H1 (cell line): ENCODE measurements at regions not wholly inside any gene's neighbourhood (a gene's known extent, or its start where the extent isn't known, plus 50 kb on each side); places are given as distances from the start of the nearest gene placed in this dataset.

Source experiments
- CTCF ChIA-PET: fragments of 300-600 bp; sonication (Branson Sonifier 250); formaldehyde crosslinking; loops from one replicate; lab custom pipeline; 2021; ENCODE audit not compliant: partially characterized antibody; lab: Charles Lee
- POLR2A ChIA-PET: fragments of 300-600 bp; sonication (Branson Sonifier 250); formaldehyde crosslinking; loops from one replicate; lab custom pipeline; 2021; ENCODE audit warnings: inconsistent platforms; ENCODE audit not compliant: partially characterized antibody; lab: Charles Lee
- DNase-seq, 2 experiments: peaks; one replicate each; pipeline versions ENCODE4 v3.0.0 to v3.0.0-alpha.2; 2010 to 2022; ENCODE audit warnings: low spot score in 2 of 2, low read depth in 1 of 2, mixed read lengths in 1 of 2
- FAIRE-seq: peaks from 2 replicates; lab custom pipeline; 2011; peaks lifted over from hg19 to GRCh38; lab: Jason Lieb, UNC
- H2AFZ ChIP-seq: 2 replicates; pipeline ENCODE4 v1.8.1; 2012; ENCODE audit warnings: low read length, inconsistent platforms
- H2AK5ac ChIP-seq: 2 replicates; pipeline ENCODE4 v1.6.1; 2013; ENCODE audit warnings: low read depth, low read length
- H2BK120ac ChIP-seq: replicated peaks from 2 replicates; pipeline ENCODE3; 2013; ENCODE audit warnings: low read depth, low read length, inconsistent platforms
- H2BK12ac ChIP-seq: 2 replicates; pipeline ENCODE4 v1.6.1; 2013; ENCODE audit warnings: low read depth, low read length
- H2BK15ac ChIP-seq: 2 replicates; pipeline ENCODE4 v1.6.1; 2013; ENCODE audit warnings: low read length
- H2BK20ac ChIP-seq: 2 replicates; pipeline ENCODE4 v1.6.1; 2013; ENCODE audit warnings: low read length
- H2BK5ac ChIP-seq: 2 replicates; pipeline ENCODE4 v1.6.1; 2013; ENCODE audit warnings: low read depth, low read length
- H3K14ac ChIP-seq: 2 replicates; pipeline ENCODE4 v1.6.1; 2013; ENCODE audit warnings: inconsistent platforms; ENCODE audit not compliant: insufficient read length
- H3K18ac ChIP-seq: 2 replicates; pipeline ENCODE4 v1.6.1; 2013; ENCODE audit warnings: low read length; ENCODE audit errors: extremely low read depth
- H3K23ac ChIP-seq: 2 replicates; pipeline ENCODE4 v1.6.1; 2013; ENCODE audit warnings: inconsistent platforms; ENCODE audit not compliant: insufficient read length
- H3K23me2 ChIP-seq: 2 replicates; pipeline ENCODE4 v1.6.1; 2013; ENCODE audit warnings: low read depth, low read length
- H3K27ac ChIP-seq: 2 replicates; pipeline ENCODE4 v1.6.1; 2011; ENCODE audit warnings: low read depth, low read length, inconsistent platforms
- H3K27me3 ChIP-seq, 4 experiments: replicated peaks in 1 of 4; 1 replicate in 1 of 4; 2 replicates in 3 of 4; pipeline versions ENCODE4 v1.6.1 to v1.8.1; 2011 to 2013; ENCODE audit warnings: low read length in 3 of 4, mild to moderate bottlenecking in 3 of 4, inconsistent platforms in 2 of 4, mixed read lengths in 2 of 4, moderate library complexity in 1 of 4; ENCODE audit not compliant: control insufficient read depth in 3 of 4, insufficient read depth in 3 of 4; ENCODE audit errors: extremely low read depth in 1 of 4
- H3K36me3 ChIP-seq, 4 experiments: 2 replicates each; pipeline versions ENCODE4 v1.6.1 to v1.8.1; 2011 to 2013; ENCODE audit warnings: mild to moderate bottlenecking in 4 of 4, low read length in 3 of 4, moderate library complexity in 2 of 4, control low read depth in 1 of 4, inconsistent platforms in 1 of 4; ENCODE audit not compliant: insufficient read depth in 4 of 4, control insufficient read depth in 2 of 4
- H3K4ac ChIP-seq: replicated peaks from 2 replicates; pipeline ENCODE3; 2013; ENCODE audit warnings: low read length, low read depth, mixed read lengths, inconsistent platforms; ENCODE audit not compliant: insufficient read length
- H3K4me1 ChIP-seq, 4 experiments: replicated peaks in 1 of 4; 1 replicate in 1 of 4; 2 replicates in 3 of 4; pipeline versions ENCODE4 v1.6.1 to v1.8.1; 2011 to 2013; ENCODE audit warnings: low read length in 3 of 4, inconsistent platforms in 2 of 4, mixed read lengths in 1 of 4; ENCODE audit not compliant: insufficient read depth in 4 of 4, control insufficient read depth in 3 of 4
- H3K4me2 ChIP-seq, 2 experiments: 2 replicates each; pipeline versions ENCODE4 v1.6.1 to v1.8.1; 2011 to 2013; ENCODE audit warnings: low read depth in 2 of 2, low read length in 2 of 2, control low read depth in 1 of 2, inconsistent platforms in 1 of 2, mild to moderate bottlenecking in 1 of 2; ENCODE audit not compliant: insufficient read depth in 1 of 2
- H3K4me3 ChIP-seq, 4 experiments: fragments of 200-600, 300-600 bp in 1 of 4; sonication (generic), shearing (Covaris generic), sonication (Bioruptor Twin) in 1 of 4; 2 replicates each; pipeline versions ENCODE4 v1.5.1 to v1.8.1; 2011 to 2016; ENCODE audit warnings: low read length in 4 of 4, low read depth in 3 of 4, control low read depth in 2 of 4, inconsistent platforms in 2 of 4, mild to moderate bottlenecking in 2 of 4, mixed read lengths in 1 of 4, moderate library complexity in 1 of 4; ENCODE audit not compliant: insufficient read depth in 2 of 4; ENCODE audit errors: extremely low read depth in 1 of 4
- H3K56ac ChIP-seq: replicated peaks from 2 replicates; pipeline ENCODE3; 2013; ENCODE audit warnings: low read depth, mild to moderate bottlenecking, mixed read lengths, low read length, inconsistent platforms; ENCODE audit not compliant: insufficient read length
- H3K79me1 ChIP-seq: 2 replicates; pipeline ENCODE4 v1.6.1; 2013; ENCODE audit warnings: low read depth, low read length, control low read depth
- H3K79me2 ChIP-seq, 2 experiments: 2 replicates each; pipeline versions ENCODE4 v1.6.1 to v1.8.1; 2012 to 2013; ENCODE audit warnings: low read length in 2 of 2, mild to moderate bottlenecking in 2 of 2, inconsistent platforms in 1 of 2; ENCODE audit not compliant: insufficient read depth in 2 of 2, control insufficient read depth in 1 of 2
- H3K9ac ChIP-seq, 4 experiments: replicated peaks in 1 of 4; 1 replicate in 1 of 4; 2 replicates in 3 of 4; pipeline versions ENCODE4 v1.6.1 to v1.8.1; 2011 to 2013; ENCODE audit warnings: low read depth in 3 of 4, low read length in 3 of 4, control low read depth in 2 of 4, mild to moderate bottlenecking in 2 of 4, moderate library complexity in 2 of 4, inconsistent platforms in 1 of 4; ENCODE audit errors: extremely low read depth in 1 of 4
- H3K9me3 ChIP-seq, 2 experiments: 2 replicates each; pipeline versions ENCODE4 v1.6.1 to v1.8.1; 2012 to 2013; ENCODE audit warnings: mild to moderate bottlenecking in 2 of 2, moderate library complexity in 2 of 2, control low read depth in 1 of 2, inconsistent platforms in 1 of 2, low read depth in 1 of 2, low read length in 1 of 2, mixed read lengths in 1 of 2; ENCODE audit not compliant: insufficient read depth in 2 of 2
- H4K20me1 ChIP-seq, 2 experiments: replicated peaks in 1 of 2; 2 replicates each; pipeline versions ENCODE3 to v1.8.1; 2011 to 2013; ENCODE audit warnings: inconsistent platforms in 2 of 2, low read length in 2 of 2, mild to moderate bottlenecking in 1 of 2; ENCODE audit not compliant: insufficient read depth in 2 of 2, control insufficient read depth in 1 of 2
- H4K5ac ChIP-seq: 2 replicates; pipeline ENCODE4 v1.6.1; 2013; ENCODE audit warnings: low read length, low read depth, mixed read lengths, inconsistent platforms; ENCODE audit not compliant: insufficient read length
- H4K8ac ChIP-seq: 2 replicates; pipeline ENCODE4 v1.8.0; 2013; ENCODE audit warnings: mild to moderate bottlenecking, moderate library complexity, low read length, inconsistent platforms; ENCODE audit not compliant: insufficient read depth; ENCODE audit errors: extremely low read depth
- H4K91ac ChIP-seq: replicated peaks from 2 replicates; pipeline ENCODE3; 2013; ENCODE audit warnings: low read length, mixed read lengths, inconsistent platforms; ENCODE audit not compliant: insufficient read length
- ASH2L ChIP-seq: fragments of 200-600, 300-600 bp; sonication (generic); IDR thresholded peaks from one replicate; pipeline ENCODE4 v1.7.1; 2017; ENCODE audit warnings: low read length
- CHD1 ChIP-seq: IDR thresholded peaks from 2 replicates; pipeline ENCODE4 v1.6.1; 2012; ENCODE audit warnings: low read depth, low read length, improper control_type of control experiment
- CREB1 ChIP-seq: IDR thresholded peaks from 2 replicates; pipeline ENCODE4 v1.6.1; 2012; ENCODE audit warnings: inconsistent platforms
- KDM1A ChIP-seq: fragments of 200-600, 300-600 bp; sonication (generic); IDR thresholded peaks from 2 replicates; pipeline ENCODE4 v1.7.1; 2016; ENCODE audit warnings: mild to moderate bottlenecking, low read length, borderline replicate concordance
- MAFK ChIP-seq: IDR thresholded peaks from 2 replicates; pipeline ENCODE4 v1.6.1; 2012; ENCODE audit warnings: low read depth, mild to moderate bottlenecking, improper control_type of control experiment, low read length
- NRF1 ChIP-seq: IDR thresholded peaks from 2 replicates; pipeline ENCODE4 v1.6.1; 2011; ENCODE audit warnings: mild to moderate bottlenecking, low read depth, low read length, improper control_type of control experiment
- POLR2A ChIP-seq, 2 experiments: IDR thresholded peaks; 1 replicate in 1 of 2; 2 replicates in 1 of 2; pipeline ENCODE4 v1.6.1; 2011; ENCODE audit warnings: low read depth in 2 of 2, low read length in 2 of 2, mild to moderate bottlenecking in 2 of 2; ENCODE audit errors: control extremely low read depth in 1 of 2
- SP4 ChIP-seq: IDR thresholded peaks from 2 replicates; pipeline ENCODE4 v1.6.1; 2012; ENCODE audit warnings: low read length, inconsistent platforms

GRCh38 chr2:48175656-48176055 is 138.8 kb upstream of the FOXN2 start:
- H2AFZ ChIP-seq: no peak overlapping the region
- no peak overlapping the region for H3K18ac ChIP-seq
- no peak overlapping the region for H3K4ac ChIP-seq
- DNase-seq (no peak), FAIRE-seq (no peak)
- no peak overlapping the region for H3K23ac ChIP-seq
- no peak overlapping the region for H3K4me2 ChIP-seq
- no peaks in the 10 kb centered on the region for H3K36me3 ChIP-seq
- H3K14ac ChIP-seq: no peak overlapping the region
- no peak overlapping the region for H3K56ac ChIP-seq
- no peak overlapping the region for H4K8ac ChIP-seq
- TF ChIP-seq ASH2L: no peak
- TF ChIP-seq NRF1: no peak
- TF ChIP-seq CHD1: no peak
- TF ChIP-seq MAFK: no peak
- TF ChIP-seq POLR2A (IDR thresholded peaks at IDR 0.05; ENCODE audit: control extremely low read depth in 1 of 2, low read depth in 2 of 2, low read length in 2 of 2): no peak
- no peak for TF ChIP-seq CREB1
- no peak for TF ChIP-seq KDM1A
- TF ChIP-seq SP4: no peak
- TF ChIP-seq, all 59 proteins: peak for 0
- ChIA-PET CTCF (no interaction called here), POLR2A (no interaction called here)
- Histone ChIP-seq H4K20me1 (no peaks in the 10 kb centered on the region), H3K27me3 (no peaks in the 10 kb centered on the region), H2BK20ac (no peak overlapping the region), H2BK120ac (no peak overlapping the region), H2BK5ac (no peak overlapping the region), H3K4me1 (peaks cover 0 to 2% (median 0%) of the 10 kb centered on the region in 4 experiments; a peak in 1 of 7 replicates), H2BK12ac (no peak overlapping the region), H3K79me1 (no peaks in the 10 kb centered on the region), H3K9me3 (no peaks in the 10 kb centered on the region), H4K91ac (no peak overlapping the region), H2BK15ac (no peak overlapping the region), H3K4me3 (no peak overlapping the region), H3K23me2 (no peaks in the 10 kb centered on the region), H3K79me2 (no peaks in the 10 kb centered on the region), H3K9ac (no peak overlapping the region), H2AK5ac (no peak overlapping the region), H3K27ac (no peak overlapping the region), H4K5ac (no peak overlapping the region)
